PC-3 (cell line): ENCODE measurements at regions not wholly inside any gene's neighbourhood (a gene's known extent, or its start where the extent isn't known, plus 50 kb on each side); places are given as distances from the start of the nearest gene placed in this dataset.

Experiments
- CTCF ChIP-seq: fragments of 300-600 bp; sonication (generic); conservative IDR thresholded peaks from 2 replicates; pipeline ENCODE4 v1.5.1; 2017; ENCODE audit warnings: antibody characterized with exemption, low read depth, mild to moderate bottlenecking, low read length
- EZH2 ChIP-seq: fragments of 300-600 bp; sonication (generic); IDR thresholded peaks from one replicate; pipeline ENCODE4 v1.6.1; 2017; ENCODE audit warnings: antibody characterized with exemption, mild to moderate bottlenecking, low read length; ENCODE audit not compliant: unreplicated experiment

GRCh38 chr4:79495447-79495846, 87.4 kb upstream of the GK2 start:
- TF ChIP-seq CTCF (no peak), EZH2 (no peak)
